Activated effector memory CD4-positive, alpha-beta T cell treated with anti-CD3 and anti-CD28 coated beads, Interleukin-2, amount 50 U/mL, for 16 hours (primary cell): ENCODE measurements at regions not wholly inside any gene's neighbourhood (a gene's known extent, or its start where the extent isn't known, plus 50 kb on each side); places are given as distances from the start of the nearest gene placed in this dataset.

Source experiments
- DNase-seq: peaks from one replicate; pipeline ENCODE4 v3.0.0-alpha.2; 2020

- DNase-seq: no peak
Measured at GRCh38 chr13:33520468-33520839, 234.9 kb upstream of the STARD13 start.

DNA sequence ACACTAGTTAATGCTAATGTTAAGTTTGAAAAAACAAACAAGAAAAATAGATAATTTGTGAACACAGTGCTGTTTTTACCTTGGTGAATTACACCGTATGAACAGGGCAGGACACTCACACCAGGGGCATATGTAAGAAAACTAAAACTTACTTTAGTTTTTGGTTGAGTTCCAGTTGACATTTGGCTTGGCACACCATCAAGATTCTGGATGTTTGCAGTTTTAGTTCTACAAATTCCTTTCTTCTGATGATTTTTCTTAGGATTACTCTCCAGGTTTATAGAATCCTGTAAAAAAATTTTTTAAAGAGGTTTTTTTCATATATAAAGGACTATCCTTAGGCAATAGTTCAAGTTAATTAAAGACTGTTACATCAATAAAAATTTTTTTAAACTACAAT lies 238.5 kb upstream of the STARD13 start:
- DNase-seq: no peak

DNA sequence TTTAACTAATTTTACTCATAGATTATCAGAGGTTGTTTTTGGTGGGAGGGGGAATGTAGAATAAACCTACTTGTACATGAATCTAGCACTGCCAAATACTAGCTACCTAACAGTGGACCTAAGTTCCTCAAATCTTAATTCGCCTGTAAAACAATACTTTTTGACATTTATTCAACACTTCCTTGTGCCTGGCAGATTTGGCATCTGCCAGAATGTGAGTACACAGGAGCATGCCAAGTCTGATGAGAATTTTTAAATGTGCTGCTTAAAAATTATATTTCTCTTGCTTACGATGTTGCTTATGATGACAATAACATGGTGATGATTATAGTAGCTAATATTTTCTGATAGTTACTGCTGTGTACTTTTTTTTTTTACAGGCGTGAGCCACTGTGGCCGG lies 240.2 kb upstream of the STARD13 start:
- no peak for DNase-seq

DNA sequence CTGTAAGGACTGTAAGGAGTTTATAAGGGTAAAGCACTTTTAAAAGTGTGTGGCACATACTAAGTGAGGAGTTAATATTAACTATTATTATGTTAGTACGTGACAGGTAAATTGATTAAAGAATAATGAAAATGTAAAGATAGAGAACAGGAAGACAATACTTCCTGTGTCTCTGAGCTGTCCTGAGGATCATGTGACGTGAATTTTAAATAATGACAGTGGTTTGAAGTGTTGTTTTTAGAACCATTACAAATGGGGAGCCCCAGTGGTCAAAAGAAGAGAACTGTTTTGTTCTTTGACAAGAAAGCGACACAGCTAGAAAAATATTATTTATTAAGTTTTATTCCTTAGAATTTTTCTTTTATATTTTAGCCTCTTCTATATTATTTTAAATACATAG lies 241.2 kb upstream of the STARD13 start:
- no peak for DNase-seq

- DNase-seq: no peak
Measured at GRCh38 chr13:33528896-33529295, 243.3 kb upstream of the STARD13 start.

GRCh38 chr13:33531484-33531883 lies 245.9 kb upstream of the STARD13 start:
- DNase-seq: no peak

DNA sequence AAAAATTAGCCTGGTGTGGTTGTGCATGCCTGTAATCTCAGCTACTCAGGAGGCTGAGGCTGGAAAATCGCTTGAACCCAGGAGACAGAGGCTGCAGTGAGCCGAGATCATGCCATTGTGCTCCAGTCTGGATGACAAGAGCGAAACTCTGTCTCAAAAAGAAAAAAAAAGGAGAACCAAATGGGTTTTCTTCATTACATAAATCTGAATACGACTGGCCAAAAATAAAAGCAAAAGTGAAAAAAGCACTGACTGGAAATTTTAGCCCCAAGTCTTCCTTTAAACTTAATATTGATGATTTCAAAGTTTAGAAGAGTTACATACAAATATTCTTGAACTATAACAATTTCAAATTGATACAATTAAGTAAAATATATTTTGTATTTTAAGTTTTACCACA lies 249.5 kb upstream of the STARD13 start:
- DNase-seq: no peak

- DNase-seq: no peak
Measured at GRCh38 chr13:33536601-33537000, 251.0 kb upstream of the STARD13 start.

DNA sequence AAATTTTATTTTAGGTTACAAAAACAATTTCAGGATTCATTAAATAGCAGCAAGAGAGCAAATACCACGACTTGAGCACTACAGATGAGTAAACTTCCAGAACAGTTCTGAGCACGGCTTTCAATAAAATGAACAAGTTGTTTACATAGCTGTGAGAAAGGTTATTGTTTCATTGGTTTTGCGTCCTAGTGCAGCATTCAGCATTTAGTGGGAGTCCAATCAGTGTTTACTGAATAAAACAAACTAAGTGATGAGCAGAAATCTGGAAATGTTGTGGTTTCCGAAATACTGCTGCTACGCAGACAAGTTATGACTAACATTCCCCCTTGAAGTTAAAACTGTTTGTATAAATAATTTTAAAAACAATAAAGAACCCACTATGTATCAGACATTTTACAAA lies 251.5 kb upstream of the STARD13 start:
- DNase-seq: no peak

- no peak for DNase-seq
Measured at GRCh38 chr13:33537676-33538075, 252.1 kb upstream of the STARD13 start.

GRCh38 chr13:33541456-33541855 lies 255.9 kb upstream of the STARD13 start:
- no peak for DNase-seq

GRCh38 chr13:33541962-33542308 lies 256.4 kb upstream of the STARD13 start:
- DNase-seq: no peak

DNA sequence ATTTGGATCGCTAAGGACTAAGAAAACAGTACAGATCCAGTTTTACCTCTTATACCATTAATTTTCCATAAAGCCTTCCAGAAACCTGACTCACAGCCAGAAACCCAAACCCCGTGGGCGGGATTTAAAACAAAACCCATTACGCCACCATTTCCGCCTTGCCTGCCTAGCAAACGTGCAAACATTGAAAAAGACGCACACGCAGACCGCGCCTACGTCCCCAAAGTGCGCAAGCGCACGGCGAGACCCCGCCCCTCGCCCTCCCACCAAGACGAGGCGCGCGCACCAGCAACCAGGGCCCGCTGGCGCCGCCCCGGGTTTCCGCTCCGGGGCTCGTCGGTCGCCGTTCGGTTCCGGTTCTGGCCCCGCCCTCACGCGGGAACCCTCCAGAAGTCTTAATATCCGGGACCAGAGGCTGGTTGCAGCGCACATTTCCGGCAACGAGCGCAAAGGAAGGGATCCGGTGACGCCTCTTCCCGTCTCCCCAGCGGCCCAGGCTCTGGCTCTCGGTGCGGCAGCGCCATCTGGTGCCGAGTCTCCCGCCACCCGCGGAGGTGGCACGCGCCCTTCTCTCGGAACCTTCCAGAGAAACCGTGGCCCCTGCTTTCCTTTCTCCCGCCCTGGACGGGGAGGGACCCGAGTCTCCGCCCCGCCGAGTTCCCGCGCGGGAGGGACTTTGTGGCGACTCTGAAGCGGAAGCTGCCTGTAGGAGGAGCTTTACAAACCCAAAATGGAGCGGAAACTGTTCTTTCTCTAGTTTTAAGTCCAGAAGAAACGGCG lies 256.9 kb upstream of the STARD13 start:
- peak; percentile 100 for DNase-seq

DNA sequence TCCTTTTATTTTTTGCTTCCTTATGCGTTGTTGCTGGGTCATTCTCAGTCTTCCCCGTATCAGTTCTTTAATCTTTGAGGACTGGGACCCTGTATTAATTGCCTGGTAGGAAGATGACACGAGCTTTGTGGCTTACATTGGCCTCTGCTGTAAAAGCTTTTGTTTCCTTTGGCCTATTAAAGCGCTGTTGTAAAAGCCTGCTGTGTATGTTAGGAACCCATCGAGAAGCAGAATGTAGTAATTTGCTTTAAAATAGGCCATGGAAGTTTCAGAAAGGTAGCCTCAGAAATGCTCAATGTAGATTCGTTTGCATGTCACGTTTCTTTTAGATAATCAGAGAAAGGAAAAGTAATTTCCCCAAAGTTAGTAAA lies 257.5 kb upstream of the STARD13 start:
- no peak for DNase-seq

GRCh38 chr13:33543631-33544265 lies 258.2 kb upstream of the STARD13 start:
- DNase-seq: no peak

DNA sequence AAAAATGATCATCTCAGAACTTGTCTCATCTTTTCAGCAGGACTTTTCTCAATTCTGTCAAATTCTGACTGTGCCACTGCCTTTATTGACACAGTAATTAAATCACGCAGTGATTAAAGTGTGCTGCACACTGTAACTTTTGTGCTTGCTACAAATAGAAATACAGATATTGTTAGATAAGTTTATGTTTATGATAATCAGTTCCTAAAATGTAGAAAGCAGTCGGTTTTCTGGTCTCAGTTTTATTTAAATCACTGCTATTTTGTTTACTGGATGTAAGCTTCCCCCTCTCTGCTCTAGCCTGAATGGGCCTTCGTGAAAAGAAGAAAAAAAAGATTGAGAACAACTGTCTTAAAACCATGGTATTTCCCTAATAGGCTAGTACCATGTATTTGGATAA lies 258.8 kb upstream of the STARD13 start:
- no peak for DNase-seq

DNA sequence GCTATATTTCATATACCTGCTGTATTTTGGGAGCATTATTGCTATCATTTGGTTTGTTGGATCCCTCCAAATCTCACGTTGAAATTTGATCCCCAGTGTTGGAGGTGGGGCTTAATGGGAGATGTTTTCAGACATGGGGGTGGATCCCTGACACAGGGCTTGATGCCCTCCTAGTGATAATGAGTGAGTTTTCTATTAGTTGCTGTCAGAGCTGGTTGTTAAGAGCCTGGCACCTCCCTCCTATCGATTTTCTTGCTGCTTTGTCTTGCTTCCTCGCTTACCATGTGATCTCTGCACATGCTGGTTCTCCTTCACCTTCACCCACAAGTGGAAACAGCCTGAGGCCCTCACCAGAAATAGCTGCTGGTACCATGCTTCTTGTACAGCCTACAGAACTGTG lies 259.9 kb upstream of the STARD13 start:
- no peak for DNase-seq

DNA sequence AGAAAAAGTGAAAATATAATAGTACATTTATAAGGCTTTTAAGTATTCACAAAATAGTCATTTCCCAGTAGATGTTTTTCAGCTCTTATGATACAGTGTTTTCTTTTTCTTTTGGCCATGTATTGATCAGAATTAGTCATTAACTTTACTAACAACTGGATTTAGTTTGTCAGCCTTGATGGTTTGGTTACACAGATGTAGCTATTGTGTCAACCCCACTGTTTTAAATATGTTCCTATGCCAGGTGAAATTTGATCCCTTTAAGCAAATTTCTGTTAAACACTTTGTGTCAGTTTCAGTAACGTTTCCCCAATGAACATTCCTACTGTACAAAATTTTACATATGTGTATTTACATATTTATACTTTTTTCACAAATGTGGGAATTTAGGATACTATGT lies 261.5 kb upstream of the STARD13 start:
- DNase-seq: no peak

GRCh38 chr13:33548069-33548468 lies 262.5 kb upstream of the STARD13 start:
- no peak for DNase-seq

- DNase-seq: no peak
Measured at GRCh38 chr13:33550276-33550675, 264.7 kb upstream of the STARD13 start.

DNA sequence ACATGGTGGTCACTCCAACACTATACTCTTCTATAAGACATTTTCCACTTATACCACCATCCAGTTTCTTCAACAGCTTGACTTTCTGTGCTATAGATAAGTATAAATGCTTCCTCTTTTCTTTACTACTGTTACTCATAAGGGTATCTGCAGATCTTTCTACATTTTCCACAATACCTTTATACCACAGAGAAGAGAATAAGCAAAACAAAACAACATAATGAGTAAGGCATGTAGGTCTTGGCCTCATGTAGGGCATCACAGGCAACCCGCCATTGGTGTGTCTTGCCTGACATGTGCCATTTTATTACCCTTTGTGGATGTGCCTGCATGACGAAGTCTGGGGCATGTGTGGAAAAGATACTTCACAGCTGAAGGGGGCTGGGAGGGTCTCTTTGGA lies 265.3 kb upstream of the STARD13 start:
- no peak for DNase-seq

GRCh38 chr13:33554919-33555791 lies 262.8 kb upstream of the RFC3 start:
- no peak for DNase-seq

- DNase-seq: no peak
Measured at GRCh38 chr13:33556828-33557227, 261.1 kb upstream of the RFC3 start.

DNA sequence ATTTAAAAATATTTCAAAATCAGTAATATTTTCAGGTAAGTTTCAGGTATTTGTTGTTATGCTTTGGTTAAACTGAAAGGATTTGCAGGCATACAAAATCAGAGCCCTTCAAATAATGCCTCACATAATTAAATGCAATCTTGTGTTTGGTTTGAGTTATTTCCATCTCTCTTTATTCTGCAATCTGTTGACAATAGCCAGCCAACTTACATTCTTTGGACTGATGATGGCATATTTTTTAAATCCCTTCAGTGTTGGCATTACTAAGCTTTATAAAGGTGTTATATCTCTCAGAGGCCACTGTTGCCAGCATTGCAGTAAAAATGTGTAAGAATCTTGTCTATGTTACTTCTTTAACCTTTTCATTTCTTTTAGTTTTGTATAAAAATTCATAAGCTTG lies 257.2 kb upstream of the RFC3 start:
- no peak for DNase-seq
